GM19395 (cell line): ENCODE measurements at regions not wholly inside any gene's neighbourhood (a gene's known extent, or its start where the extent isn't known, plus 50 kb on each side); places are given as distances from the start of the nearest gene placed in this dataset.
"Not testable (repeated sequence)": the region's sequence is repeated elsewhere in the genome, so short reads cannot be mapped to it uniquely, and the experiment has no call there.

Source experiments
- ATAC-seq: cut with Tn5 transposase; IDR thresholded peaks from one replicate; pipeline ENCODE4 v1.9.1; 2021; ENCODE audit warnings: mild to moderate bottlenecking, moderate library complexity; ENCODE audit not compliant: unreplicated experiment

- ATAC-seq = no peak
These were observed 232.2 kb upstream of the VLDLR start for GRCh38 chr9:2389404-2389803.

DNA sequence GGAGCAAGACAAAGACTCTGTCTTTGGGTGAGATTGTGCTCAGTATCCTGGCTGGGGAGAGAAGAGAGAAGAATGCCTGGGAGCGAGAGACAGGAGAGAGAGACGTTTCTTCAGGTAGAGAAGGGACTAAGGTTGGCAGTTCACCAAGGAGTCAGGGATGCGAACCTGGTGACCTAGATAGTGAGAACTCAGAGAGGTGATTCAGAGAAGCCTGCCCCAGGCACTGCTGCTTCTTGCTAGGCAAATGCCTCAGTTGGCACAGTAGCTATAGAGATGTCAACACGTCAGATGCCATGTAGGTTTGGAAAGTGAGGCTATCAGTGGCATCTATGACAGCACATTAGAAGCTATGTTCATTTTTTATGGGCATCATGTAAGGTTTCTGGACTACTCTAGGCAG, 231.6 kb upstream of the VLDLR start:
- no peak for ATAC-seq

GRCh38 chr9:2391509-2392132, 230.0 kb upstream of the VLDLR start:
- ATAC-seq = not testable (repeated sequence)

DNA sequence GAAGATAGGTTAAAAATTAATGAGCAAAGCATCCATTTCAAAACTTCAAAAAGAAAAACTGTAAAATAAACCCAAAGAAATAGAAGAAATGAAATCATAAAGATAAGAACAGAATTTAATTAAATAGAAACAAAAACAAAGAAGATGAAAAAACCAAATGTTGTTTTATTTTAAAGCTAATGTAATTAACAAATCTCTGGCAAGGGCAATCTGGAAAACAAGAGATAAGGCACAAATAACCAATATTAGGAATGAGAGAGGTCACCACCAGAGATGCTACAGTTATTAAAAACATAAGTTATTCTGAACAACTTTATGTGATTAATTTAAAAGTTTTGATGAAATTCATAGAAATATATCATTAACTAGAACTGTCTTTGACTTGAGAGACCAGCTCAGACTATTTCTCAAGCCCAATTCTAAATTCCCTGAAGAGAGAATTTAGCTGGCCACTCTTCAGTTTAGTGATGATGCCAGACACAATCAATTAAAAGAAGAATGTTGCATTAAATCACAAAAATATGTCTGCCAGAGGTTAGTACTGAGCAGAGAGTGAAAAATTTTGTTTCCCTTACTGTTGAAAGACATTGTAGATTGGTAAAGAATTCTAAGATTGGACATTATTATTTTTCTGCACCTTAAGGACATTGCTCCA, 227.4 kb upstream of the VLDLR start:
- not testable (repeated sequence) for ATAC-seq

DNA sequence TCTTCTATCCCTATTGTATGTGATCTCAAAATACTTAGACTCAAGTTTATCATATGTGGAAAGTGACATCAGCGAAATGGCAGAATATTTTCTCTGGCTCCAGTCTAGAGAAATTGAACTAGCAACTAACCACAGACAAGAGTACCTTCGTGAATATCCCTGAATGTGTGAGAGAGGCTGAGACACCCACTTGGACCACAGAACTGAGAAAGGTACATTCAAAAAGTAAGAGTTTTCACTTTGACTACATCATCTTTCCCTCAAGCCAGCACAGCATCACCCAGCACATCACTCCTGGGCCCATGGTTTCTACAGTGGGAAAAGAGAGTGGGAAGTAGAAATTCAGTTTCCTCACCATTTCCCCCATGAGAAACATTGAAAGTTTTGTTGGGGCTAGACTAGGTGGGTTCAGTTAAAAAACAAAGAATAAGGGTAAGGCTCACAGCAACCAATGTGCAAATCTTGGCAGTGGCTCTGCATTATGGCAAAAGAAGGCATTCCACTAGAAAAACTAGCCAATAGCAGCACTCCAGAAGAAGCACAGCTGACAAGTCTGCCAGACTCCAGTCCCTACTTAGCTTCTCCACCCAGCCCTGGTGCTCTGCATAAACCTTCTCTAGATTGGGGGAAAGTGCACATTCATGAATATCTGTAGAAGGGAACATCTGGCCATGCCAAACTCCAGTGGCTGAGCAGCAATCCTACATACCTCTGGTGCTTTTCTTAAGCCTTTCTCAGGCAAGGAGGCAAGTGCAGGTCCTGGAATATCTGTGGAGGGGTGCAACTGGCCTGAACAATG, 225.6 kb upstream of the VLDLR start:
- ATAC-seq = no peak

GRCh38 chr9:2396622-2397285, 224.8 kb upstream of the VLDLR start:
- ATAC-seq = no peak

DNA sequence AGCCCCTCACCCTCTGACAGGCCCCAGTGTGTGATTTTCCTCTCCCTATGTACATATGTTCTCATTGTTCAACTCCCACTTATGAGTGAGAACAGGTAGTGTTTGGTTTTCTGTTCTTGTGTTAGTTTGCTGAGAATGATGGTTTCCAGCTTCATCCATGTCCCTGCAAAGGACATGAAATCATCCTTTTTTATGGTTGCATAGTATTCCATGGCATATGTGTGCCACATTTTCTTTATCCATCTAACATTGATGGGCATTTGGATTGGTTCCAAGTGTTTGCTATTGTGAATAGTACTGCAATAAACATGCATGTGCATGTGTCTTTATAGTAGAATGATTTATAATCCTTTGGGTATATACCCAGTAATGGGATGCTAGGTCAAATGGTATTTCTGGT, 223.7 kb upstream of the VLDLR start:
- not testable (repeated sequence) for ATAC-seq

GRCh38 chr9:2401746-2402145, 219.8 kb upstream of the VLDLR start:
- not testable (repeated sequence) for ATAC-seq

GRCh38 chr9:2403701-2404100, 217.9 kb upstream of the VLDLR start:
- ATAC-seq = no peak

DNA sequence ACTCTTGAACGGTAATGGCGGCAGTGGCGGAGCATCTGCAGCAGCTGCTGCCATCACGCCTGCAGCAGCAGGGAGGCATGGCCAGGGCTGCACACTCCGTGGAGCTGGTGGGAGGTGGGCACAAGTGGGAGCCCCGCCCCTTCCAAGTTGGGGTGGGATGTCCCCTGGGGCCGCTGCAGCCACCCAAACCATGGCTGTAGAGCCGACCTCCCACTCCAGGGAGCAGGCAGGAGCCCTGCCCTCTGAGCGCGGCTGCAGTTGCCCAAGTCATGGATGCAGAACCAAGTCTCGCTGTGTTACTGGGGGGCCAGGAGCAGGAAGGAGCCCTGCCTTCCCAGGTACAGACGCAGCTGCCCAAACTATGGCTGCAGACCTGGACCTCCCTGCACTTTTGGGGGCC, 215.3 kb upstream of the VLDLR start:
- ATAC-seq = no peak

DNA sequence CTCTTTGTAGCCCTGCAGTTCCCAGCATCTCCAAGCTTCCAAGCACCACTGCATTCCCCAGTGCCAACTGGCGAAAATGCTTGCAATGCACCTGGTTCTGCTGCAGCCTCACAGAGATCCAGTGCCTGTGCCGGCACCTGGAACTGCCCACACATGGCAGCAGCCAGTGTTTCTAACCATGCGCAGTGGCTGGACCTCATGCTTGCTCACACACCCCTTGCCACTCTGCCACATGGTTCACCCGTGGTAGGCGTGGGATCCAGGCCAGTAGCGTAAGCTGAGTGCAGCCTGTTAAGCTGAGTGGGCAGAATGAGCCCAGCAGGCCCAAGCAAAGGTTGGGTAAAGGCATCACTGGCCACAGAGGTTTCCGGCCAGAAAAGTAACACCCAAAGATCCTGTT, 214.1 kb upstream of the VLDLR start:
- ATAC-seq = no peak

- no peak for ATAC-seq
These were observed 209.9 kb upstream of the VLDLR start for GRCh38 chr9:2411459-2412215.

GRCh38 chr9:2413160-2413805, 208.3 kb upstream of the VLDLR start:
- ATAC-seq = no peak

DNA sequence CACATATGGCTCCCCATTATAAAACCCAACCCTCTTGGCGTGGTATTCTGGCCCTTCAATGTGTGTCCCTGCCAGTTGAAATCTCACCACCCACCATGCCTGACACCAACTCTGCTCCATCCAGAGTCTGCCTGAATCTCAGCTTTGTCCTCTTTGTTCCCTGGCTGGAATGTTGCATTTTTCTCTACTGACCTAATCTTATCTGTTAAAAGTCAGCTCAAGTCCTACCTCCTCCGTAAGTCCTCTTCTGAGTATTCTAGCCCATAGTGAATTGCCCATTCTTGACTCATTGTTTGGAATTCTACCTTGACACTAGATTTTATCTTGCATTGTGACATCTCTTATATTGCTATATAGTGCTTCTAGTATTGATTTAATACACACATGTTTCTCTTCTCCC, 207.1 kb upstream of the VLDLR start:
- no peak for ATAC-seq

GRCh38 chr9:2415326-2415725, 206.3 kb upstream of the VLDLR start:
- no peak for ATAC-seq

- ATAC-seq = no peak
These were observed 203.9 kb upstream of the VLDLR start for GRCh38 chr9:2417730-2418129.

DNA sequence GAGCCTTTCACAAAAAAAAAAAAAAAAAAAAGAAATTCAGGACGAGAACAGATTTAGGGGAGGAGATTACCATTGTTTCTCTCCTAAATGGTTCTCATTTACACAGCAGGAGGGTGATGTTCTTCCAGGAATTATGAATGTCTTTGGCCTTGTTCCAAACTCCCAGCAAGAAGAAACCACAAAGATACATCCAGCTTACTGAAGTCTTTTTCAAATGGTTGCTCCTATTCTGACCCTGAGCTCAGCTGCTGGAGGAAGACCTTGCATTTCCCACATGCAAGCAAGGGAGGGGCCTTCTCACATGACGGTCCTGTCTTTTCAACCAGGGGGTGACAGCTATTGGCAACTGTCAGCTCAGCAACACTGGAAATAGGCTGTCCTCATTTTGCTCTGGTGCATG, 203.0 kb upstream of the VLDLR start:
- ATAC-seq = no peak

DNA sequence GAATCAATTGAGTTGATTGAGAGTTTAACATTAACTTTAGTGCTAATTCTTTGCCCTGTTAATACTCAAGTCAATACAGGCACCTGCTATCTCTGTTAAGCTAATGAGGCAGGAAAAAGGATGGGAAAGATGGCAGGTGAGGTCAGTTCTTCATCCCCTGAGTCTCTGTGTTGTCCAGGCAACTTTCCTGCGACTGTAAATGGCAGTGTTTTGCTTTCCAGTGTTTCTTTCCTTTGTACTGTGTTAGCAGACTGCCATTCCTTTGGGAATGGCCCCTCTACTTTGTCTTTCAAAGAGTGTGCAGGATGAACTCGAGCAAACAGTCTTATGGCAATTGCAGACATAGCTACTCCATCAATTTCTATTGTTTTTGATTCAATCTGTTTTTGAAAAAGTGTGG, 202.2 kb upstream of the VLDLR start:
- no peak for ATAC-seq

GRCh38 chr9:2420543-2420942, 201.0 kb upstream of the VLDLR start:
- ATAC-seq = no peak

DNA sequence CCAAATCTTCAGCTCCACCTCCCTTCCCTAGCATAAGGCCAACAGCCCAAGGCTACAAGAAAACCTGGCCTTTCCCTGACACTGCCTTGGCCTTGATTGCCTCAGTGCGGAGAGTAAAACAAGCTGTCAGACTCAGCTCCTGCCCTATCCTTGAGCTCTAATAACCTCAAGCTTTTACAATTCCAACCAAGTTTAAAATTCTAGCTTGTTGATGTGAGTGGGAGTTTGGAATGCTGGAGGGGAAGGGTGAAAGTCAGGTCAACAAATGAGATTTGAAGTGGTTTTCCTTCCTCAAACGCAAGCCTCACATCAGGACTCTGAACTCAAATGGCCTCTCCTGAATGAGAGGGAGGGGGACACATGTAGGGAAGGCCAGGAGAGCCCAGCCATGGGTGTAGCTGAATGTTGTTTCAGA, 197.0 kb upstream of the VLDLR start:
- ATAC-seq = no peak
